Ascending aorta (tissue), 2 donors: ENCODE measurements at regions not wholly inside any gene's neighbourhood (a gene's known extent, or its start where the extent isn't known, plus 50 kb on each side); places are given as distances from the start of the nearest gene placed in this dataset.

Source experiments
- DNase-seq, 2 donors: peaks; one replicate each; pipeline ENCODE4 v3.0.0-alpha.2; 2019; ENCODE audit warnings: low spot score in 2 of 2
- H3K27ac ChIP-seq, 2 donors: fragments of 200-600 bp; sonication (generic); one replicate each; pipeline ENCODE4 v1.5.1; 2016 to 2017; ENCODE audit warnings: mild to moderate bottlenecking in 1 of 2
- H3K27me3 ChIP-seq: fragments of 200-600 bp; sonication (generic); one replicate; pipeline ENCODE4 v1.5.1; 2017
- H3K36me3 ChIP-seq, 2 donors: fragments of 200-600 bp; sonication (generic); one replicate each; pipeline ENCODE4 v1.5.1; 2016
- H3K4me1 ChIP-seq, 2 donors: fragments of 200-600 bp; sonication (generic); one replicate each; pipeline ENCODE4 v1.5.1; 2016 to 2017; ENCODE audit warnings: mild to moderate bottlenecking in 1 of 2
- H3K4me3 ChIP-seq, 2 donors: fragments of 200-600 bp; sonication (generic); one replicate each; pipeline ENCODE4 v1.5.1; 2016 to 2017; ENCODE audit warnings: mild to moderate bottlenecking in 1 of 2
- H3K9me3 ChIP-seq, 2 donors: fragments of 200-600 bp; sonication (generic); one replicate each; pipeline ENCODE4 v1.5.1; 2016
- CTCF ChIP-seq, 3 experiments: fragments of 200-600 bp in 2 of 3; fragments of 450-650 bp in 1 of 3; sonication (generic) in 2 of 3; IDR thresholded peaks; one replicate each; pipeline ENCODE4 v1.5.1; 2016 to 2019; ENCODE audit warnings: antibody characterized with exemption in 3 of 3, mild to moderate bottlenecking in 1 of 3, moderate library complexity in 1 of 3
- intact Hi-C: fragments of 100-400 bp; cut with DNase I; formaldehyde crosslinking; loops from one replicate; pipeline ENCODE4 v1.15.1; 2023

GRCh38 chr9:91029650-91030361, 228.2 kb downstream of the SYK start:
- Histone ChIP-seq H3K4me3 (no peak overlapping the region), H3K27ac (no peak overlapping the region), H3K4me1 (no peaks in the 10 kb centered on the region), H3K36me3 (no peaks in the 10 kb centered on the region), H3K9me3 (no peaks in the 10 kb centered on the region), H3K27me3 (no peaks in the 10 kb centered on the region)
- DNase-seq, result no peak
- no peak for TF ChIP-seq CTCF (IDR thresholded peaks at IDR 0.05)
- intact Hi-C loops, result no loop called here

- H3K4me3 ChIP-seq, result no peak overlapping the region
- no peaks in the 10 kb centered on the region for H3K36me3 ChIP-seq
- no peak overlapping the region for H3K27ac ChIP-seq
- no peak for DNase-seq
- no peak for TF ChIP-seq CTCF (IDR thresholded peaks at IDR 0.05)
- intact Hi-C loops, result no loop called here
- H3K9me3 ChIP-seq, result no peaks in the 10 kb centered on the region
- peaks cover 0 to 3% of the 10 kb centered on the region in 2 donors for H3K4me1 ChIP-seq
- H3K27me3 ChIP-seq, result no peaks in the 10 kb centered on the region
Observed at GRCh38 chr9:91032121-91032531, 230.5 kb downstream of the SYK start.

GRCh38 chr9:91033270-91033669, 231.7 kb downstream of the SYK start:
- Histone ChIP-seq H3K9me3 (no peaks in the 10 kb centered on the region), H3K4me3 (no peak overlapping the region), H3K27ac (no peak overlapping the region), H3K4me1 (peaks cover 10 to 14% of the 10 kb centered on the region in 2 donors), H3K36me3 (no peaks in the 10 kb centered on the region), H3K27me3 (no peaks in the 10 kb centered on the region)
- TF ChIP-seq CTCF (IDR thresholded peaks at IDR 0.05), result no peak
- intact Hi-C loops, result no loop called here
- no peak for DNase-seq

- no peak for DNase-seq
- TF ChIP-seq CTCF (IDR thresholded peaks at IDR 0.05), result peak in 2 of 3 experiments; percentile 14 to 27
- intact Hi-C loops, result no loop called here
- Histone ChIP-seq H3K27ac (no peak overlapping the region), H3K4me3 (no peak overlapping the region), H3K27me3 (no peaks in the 10 kb centered on the region), H3K4me1 (peaks cover 10 to 18% of the 10 kb centered on the region in 2 donors), H3K36me3 (no peaks in the 10 kb centered on the region), H3K9me3 (no peaks in the 10 kb centered on the region)
Observed at GRCh38 chr9:91033797-91034196, 232.2 kb downstream of the SYK start.

- Histone ChIP-seq H3K4me1 (peaks cover 10 to 18% of the 10 kb centered on the region in 2 donors), H3K27me3 (no peaks in the 10 kb centered on the region), H3K4me3 (no peak overlapping the region), H3K36me3 (no peaks in the 10 kb centered on the region), H3K9me3 (no peaks in the 10 kb centered on the region), H3K27ac (no peak overlapping the region)
- no peak for DNase-seq
- no peak for TF ChIP-seq CTCF (IDR thresholded peaks at IDR 0.05)
- intact Hi-C loops, result no loop called here
Observed at GRCh38 chr9:91034521-91034920, 232.9 kb downstream of the SYK start.
